ENCODE measurements at regions not wholly inside any gene's neighbourhood (a gene's known extent, or its start where the extent isn't known, plus 50 kb on each side); places are given as distances from the start of the nearest gene placed in this dataset.

- no peak for TF ChIP-seq POLR2AphosphoS5 (IDR thresholded peaks at IDR 0.05; ENCODE audit: low read depth, low read length)
- no peak for TF ChIP-seq REST (IDR thresholded peaks at IDR 0.05; ENCODE audit: insufficient read depth in 1 of 2, low read depth in 2 of 2, low read length in 2 of 2)
Measured at GRCh38 chr10:45163315-45163975, 152.0 kb downstream of the OR13A1 start.
